ENCODE measurements at regions not wholly inside any gene's neighbourhood (a gene's known extent, or its start where the extent isn't known, plus 50 kb on each side); places are given as distances from the start of the nearest gene placed in this dataset.

GRCh38 chr9:88215196-88216125 is 77.2 kb upstream of the SPATA31C2 start:
- TF ChIP-seq CTCF (conservative IDR thresholded peaks at IDR 0.05; ENCODE audit: low read depth, low read length) = no peak
- no peak for TF ChIP-seq EZH2 (IDR thresholded peaks at IDR 0.05; ENCODE audit: borderline replicate concordance, low read depth, low read length, poor library complexity, severe bottlenecking)
